NB4 (cell line): ENCODE measurements at regions not wholly inside any gene's neighbourhood (a gene's known extent, or its start where the extent isn't known, plus 50 kb on each side); places are given as distances from the start of the nearest gene placed in this dataset.

Experiments
- POLR2A ChIP-seq: IDR thresholded peaks from 2 replicates; pipeline ENCODE4 v1.6.1; 2011; ENCODE audit warnings: mild to moderate bottlenecking; ENCODE audit not compliant: insufficient read length; ENCODE audit errors: extremely low read depth
- TF ChIP-seq, protein P1 (sequence below): IDR thresholded peaks from one replicate; pipeline ENCODE4 v1.5.1; 2012; ENCODE audit warnings: low read depth, low read length
- TF ChIP-seq, protein P2 (sequence below): IDR thresholded peaks from 2 replicates; pipeline ENCODE4 v1.6.1; 2011; ENCODE audit warnings: low read depth, low read length

DNA sequence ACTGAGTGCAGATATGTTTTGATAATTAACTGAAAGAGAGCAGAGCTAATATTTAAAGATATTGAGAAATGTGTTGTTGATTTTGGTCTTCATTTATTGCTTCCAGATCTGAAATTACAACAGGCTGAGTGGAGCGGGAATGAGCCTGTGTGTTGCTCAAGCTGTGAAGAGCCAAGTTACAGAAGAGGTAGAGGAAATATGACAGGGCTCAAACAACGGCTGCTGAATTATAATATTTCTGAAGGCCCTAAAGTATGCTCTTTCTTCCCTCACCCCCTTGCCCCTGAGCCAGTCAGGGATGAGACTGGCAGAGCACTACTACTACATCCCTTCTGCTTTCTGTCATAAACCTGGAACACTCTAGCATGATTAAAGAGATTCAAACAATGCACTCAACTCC is 115.6 kb downstream of the FANCF start:
- TF ChIP-seq, protein P1, sequence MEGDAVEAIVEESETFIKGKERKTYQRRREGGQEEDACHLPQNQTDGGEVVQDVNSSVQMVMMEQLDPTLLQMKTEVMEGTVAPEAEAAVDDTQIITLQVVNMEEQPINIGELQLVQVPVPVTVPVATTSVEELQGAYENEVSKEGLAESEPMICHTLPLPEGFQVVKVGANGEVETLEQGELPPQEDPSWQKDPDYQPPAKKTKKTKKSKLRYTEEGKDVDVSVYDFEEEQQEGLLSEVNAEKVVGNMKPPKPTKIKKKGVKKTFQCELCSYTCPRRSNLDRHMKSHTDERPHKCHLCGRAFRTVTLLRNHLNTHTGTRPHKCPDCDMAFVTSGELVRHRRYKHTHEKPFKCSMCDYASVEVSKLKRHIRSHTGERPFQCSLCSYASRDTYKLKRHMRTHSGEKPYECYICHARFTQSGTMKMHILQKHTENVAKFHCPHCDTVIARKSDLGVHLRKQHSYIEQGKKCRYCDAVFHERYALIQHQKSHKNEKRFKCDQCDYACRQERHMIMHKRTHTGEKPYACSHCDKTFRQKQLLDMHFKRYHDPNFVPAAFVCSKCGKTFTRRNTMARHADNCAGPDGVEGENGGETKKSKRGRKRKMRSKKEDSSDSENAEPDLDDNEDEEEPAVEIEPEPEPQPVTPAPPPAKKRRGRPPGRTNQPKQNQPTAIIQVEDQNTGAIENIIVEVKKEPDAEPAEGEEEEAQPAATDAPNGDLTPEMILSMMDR: no peak
- TF ChIP-seq POLR2A: no peak
- TF ChIP-seq, protein P2, sequence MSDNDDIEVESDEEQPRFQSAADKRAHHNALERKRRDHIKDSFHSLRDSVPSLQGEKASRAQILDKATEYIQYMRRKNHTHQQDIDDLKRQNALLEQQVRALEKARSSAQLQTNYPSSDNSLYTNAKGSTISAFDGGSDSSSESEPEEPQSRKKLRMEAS: no peak
